ENCODE measurements at regions not wholly inside any gene's neighbourhood (a gene's known extent, or its start where the extent isn't known, plus 50 kb on each side); places are given as distances from the start of the nearest gene placed in this dataset.

DNA sequence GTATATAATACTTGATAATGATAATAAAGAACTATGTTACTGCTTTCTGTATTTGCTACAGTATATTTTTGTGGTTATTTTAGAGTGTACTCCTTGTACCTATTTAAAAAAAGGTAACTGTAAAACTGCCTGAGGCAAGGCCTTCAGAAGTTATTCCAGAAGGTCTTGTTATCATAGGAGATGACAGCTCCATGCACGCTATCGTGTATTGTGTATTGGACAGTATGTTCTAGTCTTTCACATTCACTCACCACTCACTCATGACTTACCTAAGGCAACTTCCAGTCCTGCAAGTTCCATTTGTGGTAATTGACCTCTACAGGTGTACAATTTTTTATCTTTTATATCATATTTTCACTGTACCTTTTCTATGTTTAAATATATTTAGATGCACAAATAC, 100.7 kb downstream of the ARL4A start:
- H3K4me2 ChIP-seq: no peak overlapping the region
- H3K4me1 ChIP-seq (ENCODE audit: low read depth, poor library complexity, severe bottlenecking): no peaks in the 10 kb centered on the region
- H4K20me1 ChIP-seq (ENCODE audit: insufficient read depth): no peaks in the 10 kb centered on the region
- H3K79me2 ChIP-seq (ENCODE audit: insufficient read depth, low read depth): no peaks in the 10 kb centered on the region
- H2AFZ ChIP-seq (ENCODE audit: low read depth): no peak overlapping the region
- no peak overlapping the region for H3K4me3 ChIP-seq (IDR thresholded peaks at IDR 0.05; ENCODE audit: insufficient read depth, low read depth, low read length)
- H3K9ac ChIP-seq: no peak overlapping the region
- TF ChIP-seq, protein P1, sequence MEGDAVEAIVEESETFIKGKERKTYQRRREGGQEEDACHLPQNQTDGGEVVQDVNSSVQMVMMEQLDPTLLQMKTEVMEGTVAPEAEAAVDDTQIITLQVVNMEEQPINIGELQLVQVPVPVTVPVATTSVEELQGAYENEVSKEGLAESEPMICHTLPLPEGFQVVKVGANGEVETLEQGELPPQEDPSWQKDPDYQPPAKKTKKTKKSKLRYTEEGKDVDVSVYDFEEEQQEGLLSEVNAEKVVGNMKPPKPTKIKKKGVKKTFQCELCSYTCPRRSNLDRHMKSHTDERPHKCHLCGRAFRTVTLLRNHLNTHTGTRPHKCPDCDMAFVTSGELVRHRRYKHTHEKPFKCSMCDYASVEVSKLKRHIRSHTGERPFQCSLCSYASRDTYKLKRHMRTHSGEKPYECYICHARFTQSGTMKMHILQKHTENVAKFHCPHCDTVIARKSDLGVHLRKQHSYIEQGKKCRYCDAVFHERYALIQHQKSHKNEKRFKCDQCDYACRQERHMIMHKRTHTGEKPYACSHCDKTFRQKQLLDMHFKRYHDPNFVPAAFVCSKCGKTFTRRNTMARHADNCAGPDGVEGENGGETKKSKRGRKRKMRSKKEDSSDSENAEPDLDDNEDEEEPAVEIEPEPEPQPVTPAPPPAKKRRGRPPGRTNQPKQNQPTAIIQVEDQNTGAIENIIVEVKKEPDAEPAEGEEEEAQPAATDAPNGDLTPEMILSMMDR (conservative IDR thresholded peaks at IDR 0.05; ENCODE audit: low read depth, low read length): no peak
- H3K27ac ChIP-seq: no peak overlapping the region
- H3K36me3 ChIP-seq (ENCODE audit: insufficient read depth): no peaks in the 10 kb centered on the region
- H3K27me3 ChIP-seq (ENCODE audit: insufficient read depth, low read depth): no peaks in the 10 kb centered on the region

DNA sequence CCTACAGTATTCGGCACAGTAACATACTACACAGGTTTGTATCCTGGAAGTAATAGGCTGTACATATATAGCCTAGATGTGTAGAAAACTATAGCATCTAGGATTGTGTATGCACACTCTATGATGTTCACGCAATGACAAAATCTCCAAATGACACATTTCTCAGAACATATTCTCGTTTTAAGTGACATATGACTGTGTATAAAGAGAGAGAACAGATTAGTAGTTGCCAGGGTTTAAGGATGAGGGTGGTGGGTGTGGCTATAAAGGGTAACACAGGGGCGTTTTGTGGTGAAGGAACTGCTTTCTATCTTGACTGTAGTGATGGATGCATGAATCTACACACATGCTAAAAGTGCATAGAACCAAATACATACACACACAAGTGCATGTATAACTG, 101.2 kb downstream of the ARL4A start:
- Histone ChIP-seq H3K36me3 (ENCODE audit: insufficient read depth) (no peaks in the 10 kb centered on the region), H2AFZ (ENCODE audit: low read depth) (no peak overlapping the region), H3K9ac (no peak overlapping the region), H3K79me2 (ENCODE audit: insufficient read depth, low read depth) (no peaks in the 10 kb centered on the region), H3K4me2 (no peak overlapping the region), H3K27me3 (ENCODE audit: insufficient read depth, low read depth) (no peaks in the 10 kb centered on the region), H3K4me3 (IDR thresholded peaks at IDR 0.05; ENCODE audit: insufficient read depth, low read depth, low read length) (no peak overlapping the region), H3K27ac (no peak overlapping the region), H4K20me1 (ENCODE audit: insufficient read depth) (no peaks in the 10 kb centered on the region), H3K4me1 (ENCODE audit: low read depth, poor library complexity, severe bottlenecking) (no peaks in the 10 kb centered on the region)
- TF ChIP-seq, protein P1 (conservative IDR thresholded peaks at IDR 0.05; ENCODE audit: low read depth, low read length): no peak

DNA sequence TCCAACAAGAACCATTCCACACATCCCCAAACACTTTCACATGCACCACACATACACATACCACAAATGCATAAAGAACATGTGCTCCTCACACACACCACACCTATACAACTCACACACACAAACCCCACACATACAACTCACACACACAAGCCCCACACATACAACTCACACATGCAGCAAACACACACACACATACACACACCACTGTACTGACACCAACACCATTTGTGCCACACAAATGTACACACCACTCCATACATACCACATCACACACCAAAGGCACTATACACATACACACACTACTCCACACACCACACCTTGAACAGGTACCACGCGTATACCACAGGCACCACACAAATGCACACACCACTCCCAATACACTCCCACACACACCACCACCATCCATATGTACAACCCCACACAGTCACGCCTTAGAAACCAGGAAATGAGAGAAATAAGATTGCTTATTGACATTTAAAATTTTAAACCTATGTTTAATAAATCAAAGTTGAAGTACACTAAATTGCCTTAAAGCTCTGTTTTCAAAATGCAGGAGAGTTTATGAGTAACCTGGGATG, 107.4 kb downstream of the ARL4A start:
- no peak overlapping the region for H3K4me2 ChIP-seq
- H4K20me1 ChIP-seq (ENCODE audit: insufficient read depth): no peaks in the 10 kb centered on the region
- TF ChIP-seq, protein P1 (conservative IDR thresholded peaks at IDR 0.05; ENCODE audit: low read depth, low read length): no peak
- no peak overlapping the region for H3K9ac ChIP-seq
- no peaks in the 10 kb centered on the region for H3K27me3 ChIP-seq (ENCODE audit: insufficient read depth, low read depth)
- H3K4me3 ChIP-seq (IDR thresholded peaks at IDR 0.05; ENCODE audit: insufficient read depth, low read depth, low read length): no peak overlapping the region
- no peaks in the 10 kb centered on the region for H3K36me3 ChIP-seq (ENCODE audit: insufficient read depth)
- H3K4me1 ChIP-seq (ENCODE audit: low read depth, poor library complexity, severe bottlenecking): no peaks in the 10 kb centered on the region
- no peak overlapping the region for H3K27ac ChIP-seq
- no peak overlapping the region for H2AFZ ChIP-seq (ENCODE audit: low read depth)
- no peaks in the 10 kb centered on the region for H3K79me2 ChIP-seq (ENCODE audit: insufficient read depth, low read depth)

DNA sequence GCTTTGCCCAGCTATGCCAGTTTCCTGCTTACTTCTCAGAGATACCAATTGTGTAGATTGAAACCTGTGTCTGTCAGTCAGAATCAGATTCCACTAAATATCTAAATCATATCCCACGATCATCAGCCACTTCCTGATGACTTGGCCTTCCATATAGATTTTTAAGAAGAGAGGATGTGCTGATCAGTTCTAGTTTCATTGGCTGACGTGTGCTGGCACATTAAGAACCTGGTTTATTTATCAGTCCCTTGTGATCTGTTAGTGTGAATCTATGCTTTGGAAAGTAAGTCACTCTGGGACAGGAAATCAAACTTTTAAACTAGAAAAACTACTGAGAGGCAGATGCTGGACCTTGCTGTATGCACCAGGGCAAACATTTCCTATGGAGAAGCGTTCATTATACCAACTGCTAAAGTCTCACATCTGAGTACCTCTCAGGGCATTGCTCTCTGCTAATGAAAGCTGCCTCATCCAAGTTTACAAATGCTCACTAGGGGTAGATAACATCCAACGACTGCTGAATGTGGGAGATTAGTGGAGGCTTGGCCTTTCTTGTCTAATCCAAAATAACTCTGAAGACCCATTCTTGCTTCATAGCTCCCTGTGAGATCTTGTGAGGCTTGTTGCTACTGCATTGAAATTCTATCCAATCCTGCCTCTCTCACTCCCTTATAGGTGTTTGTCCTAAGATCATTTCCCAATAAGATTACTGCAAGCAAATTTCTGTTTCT, 109.1 kb downstream of the ARL4A start:
- H3K79me2 ChIP-seq (ENCODE audit: insufficient read depth, low read depth): no peaks in the 10 kb centered on the region
- H2AFZ ChIP-seq (ENCODE audit: low read depth): no peak overlapping the region
- no peaks in the 10 kb centered on the region for H4K20me1 ChIP-seq (ENCODE audit: insufficient read depth)
- H3K9ac ChIP-seq: no peak overlapping the region
- no peaks in the 10 kb centered on the region for H3K36me3 ChIP-seq (ENCODE audit: insufficient read depth)
- H3K4me3 ChIP-seq (IDR thresholded peaks at IDR 0.05; ENCODE audit: insufficient read depth, low read depth, low read length): no peak overlapping the region
- no peaks in the 10 kb centered on the region for H3K4me1 ChIP-seq (ENCODE audit: low read depth, poor library complexity, severe bottlenecking)
- no peak overlapping the region for H3K4me2 ChIP-seq
- TF ChIP-seq, protein P1 (conservative IDR thresholded peaks at IDR 0.05; ENCODE audit: low read depth, low read length): no peak
- H3K27ac ChIP-seq: no peak overlapping the region
- H3K27me3 ChIP-seq (ENCODE audit: insufficient read depth, low read depth): no peaks in the 10 kb centered on the region

Measured in KMS-11 (cell line).